Endothelial cell of umbilical vein (primary cell): ENCODE measurements at regions not wholly inside any gene's neighbourhood (a gene's known extent, or its start where the extent isn't known, plus 50 kb on each side); places are given as distances from the start of the nearest gene placed in this dataset.

Experiments used
- BruUV-seq: library from RNA; stranded (reverse); fragments of 400-500 nt; replicated peaks from 2 replicates; lab custom pipeline; 2021; lab: Mats Ljungman, UMichigan
- CTCF ChIA-PET: fragments of 300-600, 350-600 bp; sonication (Branson Sonifier 250); formaldehyde crosslinking; loops from one replicate; lab custom pipeline; 2021; ENCODE audit warnings: antibody characterized with exemption, inconsistent platforms; lab: Charles Lee
- POLR2A ChIA-PET: fragments of 300-600, 350-600 bp; sonication (Branson Sonifier 250); formaldehyde crosslinking; loops from one replicate; lab custom pipeline; 2021; ENCODE audit warnings: antibody characterized with exemption, inconsistent platforms; lab: Charles Lee
- DNase-seq: peaks from one replicate; pipeline ENCODE4 v3.0.0-alpha.2; 2011; ENCODE audit warnings: low read depth, low spot score
- FAIRE-seq: peaks from 2 replicates; lab custom pipeline; 2011; peaks lifted over from hg19 to GRCh38; lab: Jason Lieb, UNC
- H2AFZ ChIP-seq: 2 replicates; pipeline ENCODE4 v1.6.0; 2012; ENCODE audit warnings: low read depth, low read length, control low read depth, inconsistent platforms
- H3K27ac ChIP-seq: 2 replicates; pipeline ENCODE4 v1.5.1; 2011; ENCODE audit warnings: low read depth, mild to moderate bottlenecking, control low read depth, low read length, moderate library complexity; ENCODE audit not compliant: insufficient read depth
- H3K27me3 ChIP-seq, 2 experiments: 2 replicates each; pipeline versions ENCODE4 v1.6.0 to v1.6.1; 2011; ENCODE audit warnings: low read length in 2 of 2, mixed read lengths in 1 of 2; ENCODE audit not compliant: control insufficient read depth in 2 of 2, insufficient read depth in 2 of 2
- H3K36me3 ChIP-seq, 2 experiments: 2 replicates in 1 of 2; 3 replicates in 1 of 2; pipeline ENCODE4 v1.5.1; 2011; ENCODE audit warnings: low read length in 2 of 2, mild to moderate bottlenecking in 1 of 2, moderate library complexity in 1 of 2; ENCODE audit not compliant: control insufficient read depth in 2 of 2, insufficient read depth in 2 of 2; ENCODE audit errors: extremely low read depth in 1 of 2
- H3K4me1 ChIP-seq: 3 replicates; pipeline ENCODE4 v1.5.1; 2011; ENCODE audit warnings: mild to moderate bottlenecking, low read length; ENCODE audit not compliant: control insufficient read depth, insufficient read depth; ENCODE audit errors: extremely low read depth
- H3K4me2 ChIP-seq: 2 replicates; pipeline ENCODE4 v1.6.1; 2011; ENCODE audit warnings: low read length, control low read depth, mixed read lengths; ENCODE audit not compliant: insufficient read depth
- H3K4me3 ChIP-seq, 3 experiments: fragments of 200-600 bp in 1 of 3; sonication (generic), shearing (Covaris generic) in 1 of 3; replicated peaks in 1 of 3; 2 replicates each; pipeline ENCODE4 v1.5.1; 2011 to 2016; ENCODE audit warnings: control low read depth in 3 of 3, low read length in 3 of 3, mild to moderate bottlenecking in 2 of 3, inconsistent platforms in 1 of 3, low read depth in 1 of 3, moderate library complexity in 1 of 3; ENCODE audit not compliant: insufficient read depth in 1 of 3
- H3K79me2 ChIP-seq: 2 replicates; pipeline ENCODE4 v1.6.0; 2012; ENCODE audit warnings: low read length, inconsistent platforms; ENCODE audit not compliant: control insufficient read depth, insufficient read depth
- H3K9ac ChIP-seq: replicated peaks from 2 replicates; pipeline ENCODE3; 2011; ENCODE audit warnings: low read length, control low read depth; ENCODE audit not compliant: insufficient read depth; ENCODE audit errors: extremely low read depth
- H3K9me1 ChIP-seq: replicated peaks from 3 replicates; pipeline ENCODE4 v1.6.0; 2011; ENCODE audit warnings: mild to moderate bottlenecking, low read length; ENCODE audit not compliant: control insufficient read depth, insufficient read depth; ENCODE audit errors: extremely low read depth
- H3K9me3 ChIP-seq: replicated peaks from 2 replicates; pipeline ENCODE4 v1.5.1; 2012; ENCODE audit warnings: low read length, inconsistent platforms; ENCODE audit not compliant: control insufficient read depth, insufficient read depth
- H4K20me1 ChIP-seq: replicated peaks from 2 replicates; pipeline ENCODE3; 2011; ENCODE audit warnings: mild to moderate bottlenecking, low read length; ENCODE audit not compliant: control insufficient read depth, insufficient read depth; ENCODE audit errors: extremely low read depth
- EZH2 ChIP-seq: IDR thresholded peaks from 2 replicates; pipeline ENCODE4 v1.6.1; 2012; ENCODE audit warnings: borderline replicate concordance, low read depth, mild to moderate bottlenecking, moderate library complexity, low read length, inconsistent platforms; ENCODE audit not compliant: severe bottlenecking
- FOS ChIP-seq: IDR thresholded peaks from 2 replicates; pipeline ENCODE4 v1.6.1; 2011; ENCODE audit warnings: mild to moderate bottlenecking, low read length, moderate library complexity, borderline replicate concordance; ENCODE audit not compliant: insufficient read depth
- GATA2 ChIP-seq: IDR thresholded peaks from 2 replicates; pipeline ENCODE4 v1.7.0; 2011; ENCODE audit warnings: low read depth, mild to moderate bottlenecking, moderate library complexity, mixed read lengths, low read length; ENCODE audit not compliant: insufficient read length, insufficient read depth
- JUN ChIP-seq: IDR thresholded peaks from 2 replicates; pipeline ENCODE4 v1.6.1; 2011; ENCODE audit warnings: borderline replicate concordance, low read depth; ENCODE audit not compliant: insufficient read length, insufficient read depth
- MYC ChIP-seq: IDR thresholded peaks from one replicate; pipeline ENCODE4 v1.6.1; 2011; ENCODE audit warnings: mild to moderate bottlenecking, low read depth, low read length
- POLR2A ChIP-seq: IDR thresholded peaks from 2 replicates; pipeline ENCODE4 v1.6.1; 2012; ENCODE audit warnings: low read depth, mild to moderate bottlenecking, control low read depth, low read length
- POLR2AphosphoS5 ChIP-seq: IDR thresholded peaks from 2 replicates; pipeline ENCODE4 v1.6.1; 2012; ENCODE audit warnings: low read depth, mild to moderate bottlenecking, control low read depth, low read length, moderate library complexity; ENCODE audit not compliant: insufficient read depth
- dilution Hi-C: fragments of 300-500 bp; cut with MboI; formaldehyde crosslinking; loops from one replicate; pipeline ENCODE4 v1.15.0; 2019; ENCODE audit warnings: low sequenced_read_pairs; ENCODE audit not compliant: extremely low pct_ligation_motif_present
- intact Hi-C: fragments of 100-400 bp; cut with micrococcal nuclease; formaldehyde crosslinking; loops from one replicate; pipeline ENCODE4 v1.10.0; 2022
- TF ChIP-seq, protein P1 (sequence below): IDR thresholded peaks from 2 replicates; pipeline ENCODE4 v1.6.1; 2011; ENCODE audit not compliant: insufficient read depth, insufficient read length
- TF ChIP-seq, protein P2 (sequence below), 2 donors: IDR thresholded peaks; 1 replicate in 1 of 2; 2 replicates in 1 of 2; pipeline ENCODE4 v1.5.1; 2011; ENCODE audit warnings: low read length in 2 of 2, mild to moderate bottlenecking in 2 of 2, moderate library complexity in 2 of 2, control low read depth in 1 of 2, inconsistent platforms in 1 of 2, low read depth in 1 of 2; ENCODE audit not compliant: insufficient read depth in 1 of 2; ENCODE audit errors: extremely low read depth in 1 of 2

GRCh38 chr10:58451193-58451889 is 61.3 kb upstream of the BICC1 start:
- CTCF ChIA-PET, result interaction anchor here (1.0 to 1.5 kb wide), 2 partner anchors 13 to 151 kb away, joined by 3 read pairs; no protein-coding TSS in a partner anchor
- POLR2A ChIA-PET, result no interaction called here
- dilution Hi-C loops, result no loop called here

More at GRCh38 chr10:58451193-58451889, 61.3 kb upstream of the BICC1 start:
- BruUV-seq, result no TSS peak
- H3K4me3 ChIP-seq, result no peak overlapping the region
- no peak overlapping the region for H2AFZ ChIP-seq
- H3K27ac ChIP-seq, result no peak overlapping the region
- H3K4me1 ChIP-seq, result no peaks in the 10 kb centered on the region
- no peak overlapping the region for H3K9ac ChIP-seq
- H3K9me3 ChIP-seq, result no peaks in the 10 kb centered on the region
- H4K20me1 ChIP-seq, result no peaks in the 10 kb centered on the region
- no peaks in the 10 kb centered on the region for H3K9me1 ChIP-seq
- DNase-seq (no peak), FAIRE-seq (no peak)
- peaks cover 0 to 2% of the 10 kb centered on the region in 2 experiments for H3K27me3 ChIP-seq
- no peaks in the 10 kb centered on the region for H3K79me2 ChIP-seq
- intact Hi-C loops, result no loop called here
- no peak for TF ChIP-seq EZH2
- TF ChIP-seq MYC, result no peak
- no peak for TF ChIP-seq POLR2AphosphoS5
- TF ChIP-seq JUN, result no peak
- TF ChIP-seq GATA2, result no peak
- TF ChIP-seq, protein P1, sequence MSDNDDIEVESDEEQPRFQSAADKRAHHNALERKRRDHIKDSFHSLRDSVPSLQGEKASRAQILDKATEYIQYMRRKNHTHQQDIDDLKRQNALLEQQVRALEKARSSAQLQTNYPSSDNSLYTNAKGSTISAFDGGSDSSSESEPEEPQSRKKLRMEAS, result no peak
- TF ChIP-seq FOS, result no peak
- no peak for TF ChIP-seq POLR2A
- TF ChIP-seq, protein P2, sequence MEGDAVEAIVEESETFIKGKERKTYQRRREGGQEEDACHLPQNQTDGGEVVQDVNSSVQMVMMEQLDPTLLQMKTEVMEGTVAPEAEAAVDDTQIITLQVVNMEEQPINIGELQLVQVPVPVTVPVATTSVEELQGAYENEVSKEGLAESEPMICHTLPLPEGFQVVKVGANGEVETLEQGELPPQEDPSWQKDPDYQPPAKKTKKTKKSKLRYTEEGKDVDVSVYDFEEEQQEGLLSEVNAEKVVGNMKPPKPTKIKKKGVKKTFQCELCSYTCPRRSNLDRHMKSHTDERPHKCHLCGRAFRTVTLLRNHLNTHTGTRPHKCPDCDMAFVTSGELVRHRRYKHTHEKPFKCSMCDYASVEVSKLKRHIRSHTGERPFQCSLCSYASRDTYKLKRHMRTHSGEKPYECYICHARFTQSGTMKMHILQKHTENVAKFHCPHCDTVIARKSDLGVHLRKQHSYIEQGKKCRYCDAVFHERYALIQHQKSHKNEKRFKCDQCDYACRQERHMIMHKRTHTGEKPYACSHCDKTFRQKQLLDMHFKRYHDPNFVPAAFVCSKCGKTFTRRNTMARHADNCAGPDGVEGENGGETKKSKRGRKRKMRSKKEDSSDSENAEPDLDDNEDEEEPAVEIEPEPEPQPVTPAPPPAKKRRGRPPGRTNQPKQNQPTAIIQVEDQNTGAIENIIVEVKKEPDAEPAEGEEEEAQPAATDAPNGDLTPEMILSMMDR (IDR thresholded peaks at IDR 0.05; ENCODE audit: extremely low read depth in 1 of 2, insufficient read depth in 1 of 2, low read depth in 1 of 2, low read length in 2 of 2), result no peak
- no peaks in the 10 kb centered on the region for H3K36me3 ChIP-seq
- H3K4me2 ChIP-seq, result no peak overlapping the region
